CD14-positive monocyte (primary cell): ENCODE measurements at regions not wholly inside any gene's neighbourhood (a gene's known extent, or its start where the extent isn't known, plus 50 kb on each side); places are given as distances from the start of the nearest gene placed in this dataset.

Experiments used
- DNase-seq, 3 donors: peaks; one replicate each; pipeline ENCODE4 v3.0.0-alpha.2; 2011 to 2022
- H2AFZ ChIP-seq: 2 replicates; pipeline ENCODE4 v1.6.0; 2012; ENCODE audit warnings: mild to moderate bottlenecking, low read depth, low read length, inconsistent platforms; ENCODE audit not compliant: insufficient read depth, poor library complexity, severe bottlenecking
- H3K27ac ChIP-seq, 2 donors: 1 replicate in 1 of 2; 2 replicates in 1 of 2; pipeline ENCODE4 v1.5.1; 2012 to 2013; ENCODE audit warnings: low read length in 2 of 2, control low read depth in 1 of 2, inconsistent platforms in 1 of 2, low read depth in 1 of 2, mild to moderate bottlenecking in 1 of 2
- H3K27me3 ChIP-seq, 2 donors: one replicate each; pipeline versions ENCODE4 v1.6.0 to v1.6.1; 2011 to 2013; ENCODE audit warnings: low read length in 2 of 2; ENCODE audit not compliant: control insufficient read depth in 2 of 2, insufficient read depth in 2 of 2
- H3K36me3 ChIP-seq, 2 donors: replicated peaks in 1 of 2; 1 replicate in 1 of 2; 2 replicates in 1 of 2; pipeline versions ENCODE4 v1.5.1 to v1.6.1; 2012 to 2013; ENCODE audit warnings: low read length in 2 of 2, control low read depth in 1 of 2, inconsistent platforms in 1 of 2, mild to moderate bottlenecking in 1 of 2; ENCODE audit not compliant: insufficient read depth in 2 of 2, control insufficient read depth in 1 of 2
- H3K4me1 ChIP-seq, 2 donors: 1 replicate in 1 of 2; 2 replicates in 1 of 2; pipeline versions ENCODE4 v1.5.1 to v1.6.1; 2012 to 2013; ENCODE audit warnings: low read length in 2 of 2, control low read depth in 1 of 2, inconsistent platforms in 1 of 2, mild to moderate bottlenecking in 1 of 2, moderate library complexity in 1 of 2; ENCODE audit not compliant: insufficient read depth in 2 of 2, control insufficient read depth in 1 of 2
- H3K4me2 ChIP-seq: replicated peaks from 2 replicates; pipeline ENCODE3; 2012; ENCODE audit warnings: low read length, moderate library complexity, mild to moderate bottlenecking; ENCODE audit not compliant: poor library complexity, severe bottlenecking; ENCODE audit errors: extremely low read depth
- H3K4me3 ChIP-seq, 3 experiments: fragments of 200-600 bp in 1 of 3; sonication (generic) in 1 of 3; replicated peaks in 1 of 3; 1 replicate in 2 of 3; 2 replicates in 1 of 3; pipeline ENCODE4 v1.5.1; 2011 to 2013; ENCODE audit warnings: low read length in 3 of 3, mild to moderate bottlenecking in 3 of 3, control low read depth in 2 of 3, low read depth in 2 of 3, inconsistent platforms in 1 of 3, moderate library complexity in 1 of 3
- H3K79me2 ChIP-seq: 2 replicates; pipeline ENCODE4 v1.6.0; 2012; ENCODE audit warnings: mild to moderate bottlenecking, control low read depth, inconsistent platforms, low read length, moderate library complexity; ENCODE audit not compliant: insufficient read depth
- H3K9ac ChIP-seq: 2 replicates; pipeline ENCODE4 v1.6.0; 2017; ENCODE audit warnings: low read length, mild to moderate bottlenecking; ENCODE audit not compliant: insufficient read depth, poor library complexity, severe bottlenecking
- H3K9me3 ChIP-seq, 2 donors: replicated peaks in 1 of 2; 1 replicate in 1 of 2; 2 replicates in 1 of 2; pipeline versions ENCODE4 v1.5.1 to v1.6.1; 2012 to 2013; ENCODE audit warnings: low read length in 2 of 2, control low read depth in 1 of 2; ENCODE audit not compliant: control insufficient read depth in 1 of 2, insufficient read depth in 1 of 2
- H4K20me1 ChIP-seq: 2 replicates; pipeline ENCODE4 v1.6.0; 2012; ENCODE audit warnings: mild to moderate bottlenecking, low read length, control low read depth, moderate library complexity; ENCODE audit not compliant: insufficient read depth
- H3K27ac Mint-ChIP-seq, 7 donors: one replicate each; pipeline ENCODE4 v1.8.0; 2020; ENCODE audit warnings: mild to moderate bottlenecking in 7 of 7, mixed read lengths in 7 of 7, moderate library complexity in 6 of 7, inconsistent platforms in 2 of 7
- H3K27me3 Mint-ChIP-seq, 3 donors: one replicate each; pipeline ENCODE4 v1.8.0; 2021 to 2022; ENCODE audit warnings: low read depth in 3 of 3, mild to moderate bottlenecking in 3 of 3, mixed read lengths in 3 of 3, moderate library complexity in 3 of 3, inconsistent platforms in 1 of 3
- H3K36me3 Mint-ChIP-seq, 2 donors: one replicate each; pipeline ENCODE4 v1.8.0; 2020; ENCODE audit warnings: mixed read lengths in 2 of 2, inconsistent platforms in 1 of 2, mild to moderate bottlenecking in 1 of 2
- H3K4me1 Mint-ChIP-seq: one replicate; pipeline ENCODE4 v1.8.0; 2020; ENCODE audit warnings: mild to moderate bottlenecking, mixed read lengths
- H3K4me3 Mint-ChIP-seq, 2 donors: one replicate each; pipeline ENCODE4 v1.8.0; 2020; ENCODE audit warnings: mild to moderate bottlenecking in 2 of 2, mixed read lengths in 2 of 2, moderate library complexity in 1 of 2
- H3K9me3 Mint-ChIP-seq, 7 donors: one replicate each; pipeline ENCODE4 v1.8.0; 2020 to 2022; ENCODE audit warnings: mixed read lengths in 7 of 7, mild to moderate bottlenecking in 6 of 7, moderate library complexity in 6 of 7, inconsistent platforms in 2 of 7
- WGBS: methylation state at CpG from one replicate; pipeline ENCODE4 v1.1.5; 2013; ENCODE audit warnings: missing lambda C conversion rate; ENCODE audit not compliant: insufficient coverage; 5-methylcytosine and 5-hydroxymethylcytosine counted together
- intact Hi-C, 2 donors: fragments of 100-400 bp; cut with micrococcal nuclease; formaldehyde crosslinking; loops; one replicate each; pipeline versions ENCODE4 v1.15.0 to v1.15.1; 2023
- TF ChIP-seq, protein P1 (sequence below): fragments of 200-600 bp; IDR thresholded peaks from one replicate; pipeline ENCODE4 v1.8.0; 2022; ENCODE audit warnings: antibody characterized with exemption, mild to moderate bottlenecking

DNA sequence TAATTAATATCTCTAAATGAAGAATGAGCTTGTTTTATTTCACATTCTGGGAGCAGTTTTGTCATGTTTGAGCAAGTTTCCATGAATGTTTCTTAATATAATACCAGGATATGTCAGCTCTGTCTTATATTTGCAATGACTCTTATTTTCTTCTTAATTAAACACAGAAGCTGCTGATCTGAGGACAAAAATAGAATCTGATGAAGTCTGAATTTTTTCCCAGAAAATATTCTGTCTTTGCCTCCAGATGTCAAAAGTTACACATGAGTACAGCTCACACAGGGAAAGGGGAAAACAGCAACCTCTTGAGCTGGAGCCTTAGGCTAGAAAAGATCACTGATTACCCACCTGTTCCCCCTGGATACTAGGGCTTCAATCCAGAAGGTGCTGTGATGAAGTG lies 606.6 kb upstream of the SYT4 start:
- Histone ChIP-seq H3K4me1 (no peaks in the 10 kb centered on the region), H3K4me3 (no peak overlapping the region), H3K36me3 (no peaks in the 10 kb centered on the region), H2AFZ (no peak overlapping the region), H3K79me2 (no peaks in the 10 kb centered on the region), H3K4me2 (no peak overlapping the region), H3K27me3 (no peaks in the 10 kb centered on the region), H3K27ac (no peak overlapping the region), H3K9ac (no peak overlapping the region), H3K9me3 (no peaks in the 10 kb centered on the region), H4K20me1 (no peaks in the 10 kb centered on the region)
- intact Hi-C loops, result no loop called here
- DNase-seq, result no peak
- TF ChIP-seq, protein P1, sequence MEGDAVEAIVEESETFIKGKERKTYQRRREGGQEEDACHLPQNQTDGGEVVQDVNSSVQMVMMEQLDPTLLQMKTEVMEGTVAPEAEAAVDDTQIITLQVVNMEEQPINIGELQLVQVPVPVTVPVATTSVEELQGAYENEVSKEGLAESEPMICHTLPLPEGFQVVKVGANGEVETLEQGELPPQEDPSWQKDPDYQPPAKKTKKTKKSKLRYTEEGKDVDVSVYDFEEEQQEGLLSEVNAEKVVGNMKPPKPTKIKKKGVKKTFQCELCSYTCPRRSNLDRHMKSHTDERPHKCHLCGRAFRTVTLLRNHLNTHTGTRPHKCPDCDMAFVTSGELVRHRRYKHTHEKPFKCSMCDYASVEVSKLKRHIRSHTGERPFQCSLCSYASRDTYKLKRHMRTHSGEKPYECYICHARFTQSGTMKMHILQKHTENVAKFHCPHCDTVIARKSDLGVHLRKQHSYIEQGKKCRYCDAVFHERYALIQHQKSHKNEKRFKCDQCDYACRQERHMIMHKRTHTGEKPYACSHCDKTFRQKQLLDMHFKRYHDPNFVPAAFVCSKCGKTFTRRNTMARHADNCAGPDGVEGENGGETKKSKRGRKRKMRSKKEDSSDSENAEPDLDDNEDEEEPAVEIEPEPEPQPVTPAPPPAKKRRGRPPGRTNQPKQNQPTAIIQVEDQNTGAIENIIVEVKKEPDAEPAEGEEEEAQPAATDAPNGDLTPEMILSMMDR, result no peak
- H3K4me3 Mint-ChIP-seq, result no peak overlapping the region
- no peaks in the 10 kb centered on the region for H3K4me1 Mint-ChIP-seq
- no peaks in the 10 kb centered on the region for H3K36me3 Mint-ChIP-seq
- H3K27me3 Mint-ChIP-seq, result no peaks in the 10 kb centered on the region
- H3K9me3 Mint-ChIP-seq, result peaks cover 0 to 14% (median 3%) of the 10 kb centered on the region in 7 donors
- H3K27ac Mint-ChIP-seq, result no peak overlapping the region

DNA sequence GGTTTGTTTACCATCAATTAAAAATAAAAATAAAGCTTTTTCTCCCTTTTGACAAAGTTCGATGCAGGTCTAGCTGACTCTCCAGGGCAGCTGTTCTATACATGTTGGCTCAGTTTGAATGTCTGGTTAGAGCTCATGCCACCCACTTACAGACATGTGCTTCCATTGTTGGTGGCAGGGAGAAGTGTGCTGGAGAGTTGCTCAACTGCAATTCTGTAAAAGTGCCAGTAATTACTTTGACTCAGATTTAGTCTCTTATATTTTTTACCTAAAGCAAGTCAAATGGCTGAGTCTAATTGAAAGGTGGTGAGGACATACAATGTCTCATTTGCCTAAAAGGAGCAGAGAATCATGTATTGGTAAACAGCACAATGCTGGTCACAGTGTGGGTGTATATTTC lies 609.1 kb upstream of the SYT4 start:
- intact Hi-C loops, result no loop called here
- no peak overlapping the region for H3K4me3 Mint-ChIP-seq
- H3K36me3 ChIP-seq, result no peaks in the 10 kb centered on the region
- no peak for DNase-seq
- no peaks in the 10 kb centered on the region for H3K27me3 Mint-ChIP-seq
- no peak overlapping the region for H3K27ac Mint-ChIP-seq
- no peaks in the 10 kb centered on the region for H3K27me3 ChIP-seq
- H3K4me1 ChIP-seq, result no peaks in the 10 kb centered on the region
- no CpG with 5 or more reads among the region's 1 CpG for WGBS
- no peak overlapping the region for H3K4me3 ChIP-seq
- H3K9me3 Mint-ChIP-seq, result peaks cover 0 to 10% (median 3%) of the 10 kb centered on the region in 7 donors
- H3K9ac ChIP-seq, result no peak overlapping the region
- H2AFZ ChIP-seq, result no peak overlapping the region
- H3K4me1 Mint-ChIP-seq, result no peaks in the 10 kb centered on the region
- H3K4me2 ChIP-seq, result no peak overlapping the region
- H3K27ac ChIP-seq, result no peak overlapping the region
- H3K9me3 ChIP-seq, result no peaks in the 10 kb centered on the region
- TF ChIP-seq, protein P1, result no peak
- H4K20me1 ChIP-seq, result no peaks in the 10 kb centered on the region
- H3K79me2 ChIP-seq, result no peaks in the 10 kb centered on the region
- no peaks in the 10 kb centered on the region for H3K36me3 Mint-ChIP-seq
